ENCODE measurements at regions not wholly inside any gene's neighbourhood (a gene's known extent, or its start where the extent isn't known, plus 50 kb on each side); places are given as distances from the start of the nearest gene placed in this dataset.

DNA sequence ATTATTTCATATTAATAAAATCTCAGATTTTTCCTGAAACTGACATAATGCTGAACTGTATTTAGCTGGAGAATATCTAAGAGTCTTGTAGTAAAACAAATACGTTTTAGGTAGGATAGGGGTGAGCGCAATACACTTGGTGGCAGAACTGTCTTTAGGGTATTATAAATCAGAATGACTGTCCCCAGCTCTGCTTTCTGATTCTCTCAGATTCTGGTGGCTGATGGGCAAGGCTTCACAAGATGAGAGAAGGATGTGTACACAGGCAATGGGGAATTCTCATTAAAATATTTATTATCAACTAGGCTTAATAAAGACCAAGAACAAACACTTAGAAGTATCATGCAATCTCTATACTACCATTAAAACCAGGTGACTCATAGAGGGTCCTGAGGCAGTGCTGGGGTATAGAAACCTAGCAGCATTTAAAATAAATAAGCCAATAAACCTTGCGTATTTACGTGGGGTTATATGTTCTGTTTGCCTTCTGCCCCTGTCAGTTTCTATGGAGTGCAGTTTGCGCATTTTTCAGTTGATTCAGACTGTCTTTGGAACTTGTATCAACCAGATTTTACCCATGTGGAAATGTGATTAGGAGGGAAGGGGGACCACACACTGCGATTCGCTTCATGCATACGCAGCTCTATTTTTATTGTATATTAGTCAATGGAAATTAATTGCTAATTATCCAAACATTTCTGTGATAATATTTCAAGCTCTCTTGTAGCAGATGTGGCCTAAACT is 1150.7 kb upstream of the WWC1 start:
- Histone ChIP-seq H3K4me3 (ENCODE audit: control insufficient read depth in 2 of 3, extremely low read depth in 1 of 3, insufficient read depth in 2 of 3, low read depth in 1 of 3, low read length in 3 of 3) (no peak overlapping the region), H3K36me3 (ENCODE audit: control insufficient read depth in 2 of 2, extremely low read depth in 1 of 2, insufficient read depth in 2 of 2, low read length in 2 of 2) (no peaks in the 10 kb centered on the region)
- dilution Hi-C loops (cut with MboI; ENCODE audit: extremely low pct_ligation_motif_present, low sequenced_read_pairs), result no loop called here

DNA sequence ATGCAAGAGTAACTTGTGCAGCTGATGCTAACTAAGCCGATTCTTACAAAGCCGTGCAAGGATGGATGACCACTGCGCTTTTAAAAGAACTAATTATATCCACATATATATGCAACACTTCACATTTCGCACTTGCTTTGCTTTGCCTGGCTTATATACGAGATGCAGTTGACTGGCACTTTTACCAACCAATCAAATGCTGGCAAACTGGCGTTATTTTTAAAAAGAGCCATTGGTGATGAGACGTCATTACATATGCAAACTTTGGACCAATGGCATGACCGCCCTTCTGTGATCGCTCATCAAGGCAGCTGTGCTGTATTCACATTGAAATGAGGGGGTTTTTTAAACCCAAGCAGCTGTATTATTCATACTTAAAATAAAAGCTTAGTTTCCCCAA is 1147.7 kb upstream of the WWC1 start:
- H3K36me3 ChIP-seq (ENCODE audit: control insufficient read depth in 2 of 2, extremely low read depth in 1 of 2, insufficient read depth in 2 of 2, low read length in 2 of 2), result no peaks in the 10 kb centered on the region
- TF ChIP-seq, protein P1, sequence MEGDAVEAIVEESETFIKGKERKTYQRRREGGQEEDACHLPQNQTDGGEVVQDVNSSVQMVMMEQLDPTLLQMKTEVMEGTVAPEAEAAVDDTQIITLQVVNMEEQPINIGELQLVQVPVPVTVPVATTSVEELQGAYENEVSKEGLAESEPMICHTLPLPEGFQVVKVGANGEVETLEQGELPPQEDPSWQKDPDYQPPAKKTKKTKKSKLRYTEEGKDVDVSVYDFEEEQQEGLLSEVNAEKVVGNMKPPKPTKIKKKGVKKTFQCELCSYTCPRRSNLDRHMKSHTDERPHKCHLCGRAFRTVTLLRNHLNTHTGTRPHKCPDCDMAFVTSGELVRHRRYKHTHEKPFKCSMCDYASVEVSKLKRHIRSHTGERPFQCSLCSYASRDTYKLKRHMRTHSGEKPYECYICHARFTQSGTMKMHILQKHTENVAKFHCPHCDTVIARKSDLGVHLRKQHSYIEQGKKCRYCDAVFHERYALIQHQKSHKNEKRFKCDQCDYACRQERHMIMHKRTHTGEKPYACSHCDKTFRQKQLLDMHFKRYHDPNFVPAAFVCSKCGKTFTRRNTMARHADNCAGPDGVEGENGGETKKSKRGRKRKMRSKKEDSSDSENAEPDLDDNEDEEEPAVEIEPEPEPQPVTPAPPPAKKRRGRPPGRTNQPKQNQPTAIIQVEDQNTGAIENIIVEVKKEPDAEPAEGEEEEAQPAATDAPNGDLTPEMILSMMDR (optimal IDR thresholded peaks at IDR 0.05 in 1 of 3, IDR thresholded peaks at IDR 0.05 in 1 of 3, conservative IDR thresholded peaks at IDR 0.05 in 1 of 3; ENCODE audit: extremely low read depth in 1 of 3, insufficient read depth in 2 of 3, low read length in 3 of 3), result no peak
- H3K9me1 ChIP-seq (ENCODE audit: control insufficient read depth, extremely low read depth, insufficient read depth, low read length), result no peaks in the 10 kb centered on the region
- dilution Hi-C loops (cut with MboI; ENCODE audit: extremely low pct_ligation_motif_present, low sequenced_read_pairs), result no loop called here
- no peaks in the 10 kb centered on the region for H3K9me3 ChIP-seq (ENCODE audit: control insufficient read depth, low read depth, low read length)
- no peak overlapping the region for H3K4me2 ChIP-seq (ENCODE audit: control insufficient read depth, extremely low read depth, insufficient read depth, low read depth, low read length)
- no peaks in the 10 kb centered on the region for H4K20me1 ChIP-seq (ENCODE audit: control insufficient read depth, extremely low read depth, insufficient read depth, low read length)
- no peak overlapping the region for H3K27ac ChIP-seq (ENCODE audit: control insufficient read depth, insufficient read depth, low read length)
- H3K27me3 ChIP-seq (ENCODE audit: control insufficient read depth, extremely low read depth, insufficient read depth, low read length), result no peaks in the 10 kb centered on the region
- H3K79me2 ChIP-seq (ENCODE audit: control insufficient read depth, insufficient read depth, low read length), result no peaks in the 10 kb centered on the region
- H3K9ac ChIP-seq (ENCODE audit: control insufficient read depth, extremely low read depth, insufficient read depth, low read length), result no peak overlapping the region
- no peak overlapping the region for H3K4me3 ChIP-seq (ENCODE audit: control insufficient read depth in 2 of 3, extremely low read depth in 1 of 3, insufficient read depth in 2 of 3, low read depth in 1 of 3, low read length in 3 of 3)
- FAIRE-seq, result no peak
- no peaks in the 10 kb centered on the region for H3K4me1 ChIP-seq (ENCODE audit: control insufficient read depth, extremely low read depth, insufficient read depth, low read length)
- H2AFZ ChIP-seq (ENCODE audit: control insufficient read depth, low read length), result no peak overlapping the region
- DNase-seq (ENCODE audit: low read depth, low spot score), result no peak

More for the DNA sequence above, 1150.7 kb upstream of the WWC1 start:
- H3K9ac ChIP-seq (ENCODE audit: control insufficient read depth, extremely low read depth, insufficient read depth, low read length), result no peak overlapping the region
- H2AFZ ChIP-seq (ENCODE audit: control insufficient read depth, low read length), result no peak overlapping the region
- no peaks in the 10 kb centered on the region for H3K9me3 ChIP-seq (ENCODE audit: control insufficient read depth, low read depth, low read length)
- no peaks in the 10 kb centered on the region for H4K20me1 ChIP-seq (ENCODE audit: control insufficient read depth, extremely low read depth, insufficient read depth, low read length)
- H3K9me1 ChIP-seq (ENCODE audit: control insufficient read depth, extremely low read depth, insufficient read depth, low read length), result no peaks in the 10 kb centered on the region
- TF ChIP-seq EZH2 (IDR thresholded peaks at IDR 0.05; ENCODE audit: low read length), result no peak
- TF ChIP-seq, protein P1 (optimal IDR thresholded peaks at IDR 0.05 in 1 of 3, IDR thresholded peaks at IDR 0.05 in 1 of 3, conservative IDR thresholded peaks at IDR 0.05 in 1 of 3; ENCODE audit: extremely low read depth in 1 of 3, insufficient read depth in 2 of 3, low read length in 3 of 3), result no peak
- no peaks in the 10 kb centered on the region for H3K79me2 ChIP-seq (ENCODE audit: control insufficient read depth, insufficient read depth, low read length)
- H3K27ac ChIP-seq (ENCODE audit: control insufficient read depth, insufficient read depth, low read length), result no peak overlapping the region
- DNase-seq (ENCODE audit: low read depth, low spot score) (no peak), FAIRE-seq (no peak)
- H3K4me1 ChIP-seq (ENCODE audit: control insufficient read depth, extremely low read depth, insufficient read depth, low read length), result no peaks in the 10 kb centered on the region
- H3K27me3 ChIP-seq (ENCODE audit: control insufficient read depth, extremely low read depth, insufficient read depth, low read length), result no peaks in the 10 kb centered on the region
- no peak overlapping the region for H3K4me2 ChIP-seq (ENCODE audit: control insufficient read depth, extremely low read depth, insufficient read depth, low read depth, low read length)

Data from keratinocyte (primary cell).